MM.1S (cell line): ENCODE measurements at regions not wholly inside any gene's neighbourhood (a gene's known extent, or its start where the extent isn't known, plus 50 kb on each side); places are given as distances from the start of the nearest gene placed in this dataset.

ENCODE experiments used
- CTCF ChIP-seq: fragments of 300-600 bp; sonication (generic); IDR thresholded peaks from 2 replicates; pipeline ENCODE4 v1.5.1; 2016; ENCODE audit warnings: antibody characterized with exemption, low read length, mixed read lengths
- EZH2 ChIP-seq: fragments of 300-600 bp; sonication (generic); optimal IDR thresholded peaks from 2 replicates; pipeline ENCODE3; 2017; ENCODE audit warnings: low read depth, mild to moderate bottlenecking, antibody characterized with exemption, low read length, mixed read lengths

DNA sequence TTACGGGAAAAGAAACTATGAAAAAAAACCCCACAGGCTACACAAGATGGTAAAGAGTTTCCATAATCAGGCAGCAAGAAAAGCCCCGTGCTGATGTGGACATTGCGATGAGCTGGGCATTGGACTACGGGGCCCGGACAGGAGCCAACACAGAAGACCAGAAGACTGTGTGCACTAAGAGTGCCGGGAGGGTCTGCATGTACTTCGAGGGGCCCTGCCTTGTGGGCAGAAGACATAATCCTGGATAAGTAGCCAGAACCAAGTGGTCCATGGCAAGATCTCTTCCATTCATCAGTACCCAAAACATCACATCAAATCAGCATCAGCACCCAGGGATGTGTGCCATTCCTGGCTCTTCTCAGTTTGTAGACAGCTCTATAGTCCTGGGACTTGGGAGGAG lies 317.8 kb downstream of the FGF9 start:
- TF ChIP-seq CTCF (no peak), EZH2 (no peak)
